ENCODE measurements at regions not wholly inside any gene's neighbourhood (a gene's known extent, or its start where the extent isn't known, plus 50 kb on each side); places are given as distances from the start of the nearest gene placed in this dataset.

GRCh38 chr9:26537211-26537610, 355.4 kb downstream of the CAAP1 start:
- Histone ChIP-seq H3K27me3 (no peaks in the 10 kb centered on the region), H3K4me1 (ENCODE audit: insufficient read depth) (no peaks in the 10 kb centered on the region), H3K36me3 (no peaks in the 10 kb centered on the region), H3K27ac (no peak overlapping the region), H3K9me3 (no peaks in the 10 kb centered on the region), H3K4me3 (no peak overlapping the region)
- intact Hi-C loops (cut with DNase I) = no loop called here
- 70 to 87% (median 74%) methylated on average over 4 of the region's 4 CpGs for WGBS, 3 donors
- no peak for DNase-seq
- TF ChIP-seq POLR2A (IDR thresholded peaks at IDR 0.05) = no peak
- TF ChIP-seq, protein P1, sequence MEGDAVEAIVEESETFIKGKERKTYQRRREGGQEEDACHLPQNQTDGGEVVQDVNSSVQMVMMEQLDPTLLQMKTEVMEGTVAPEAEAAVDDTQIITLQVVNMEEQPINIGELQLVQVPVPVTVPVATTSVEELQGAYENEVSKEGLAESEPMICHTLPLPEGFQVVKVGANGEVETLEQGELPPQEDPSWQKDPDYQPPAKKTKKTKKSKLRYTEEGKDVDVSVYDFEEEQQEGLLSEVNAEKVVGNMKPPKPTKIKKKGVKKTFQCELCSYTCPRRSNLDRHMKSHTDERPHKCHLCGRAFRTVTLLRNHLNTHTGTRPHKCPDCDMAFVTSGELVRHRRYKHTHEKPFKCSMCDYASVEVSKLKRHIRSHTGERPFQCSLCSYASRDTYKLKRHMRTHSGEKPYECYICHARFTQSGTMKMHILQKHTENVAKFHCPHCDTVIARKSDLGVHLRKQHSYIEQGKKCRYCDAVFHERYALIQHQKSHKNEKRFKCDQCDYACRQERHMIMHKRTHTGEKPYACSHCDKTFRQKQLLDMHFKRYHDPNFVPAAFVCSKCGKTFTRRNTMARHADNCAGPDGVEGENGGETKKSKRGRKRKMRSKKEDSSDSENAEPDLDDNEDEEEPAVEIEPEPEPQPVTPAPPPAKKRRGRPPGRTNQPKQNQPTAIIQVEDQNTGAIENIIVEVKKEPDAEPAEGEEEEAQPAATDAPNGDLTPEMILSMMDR (IDR thresholded peaks at IDR 0.05) = no peak
- no peak for TF ChIP-seq EP300 (IDR thresholded peaks at IDR 0.05)

DNA sequence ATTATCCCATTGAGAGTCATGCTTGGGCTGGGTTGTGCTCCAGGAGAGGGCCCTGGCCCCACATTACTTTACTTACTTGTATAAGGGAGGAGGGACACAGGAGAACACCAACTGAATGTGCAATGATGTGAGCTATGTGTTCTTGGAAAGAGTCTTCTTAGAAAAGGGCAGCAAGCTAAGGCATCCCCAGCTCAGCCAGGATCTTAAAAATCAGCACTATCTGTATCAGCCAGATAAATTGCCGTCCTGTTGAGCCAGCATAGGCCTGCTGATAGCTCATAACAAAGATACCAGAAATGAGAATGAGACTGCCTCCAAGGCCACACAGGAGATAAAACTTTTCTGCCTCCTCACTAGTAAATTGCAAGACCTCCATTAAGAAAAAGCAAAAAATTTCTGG, 357.5 kb downstream of the CAAP1 start:
- no peak for TF ChIP-seq POLR2A (IDR thresholded peaks at IDR 0.05)
- no peak for TF ChIP-seq EP300 (IDR thresholded peaks at IDR 0.05)
- TF ChIP-seq, protein P1 (IDR thresholded peaks at IDR 0.05) = no peak
- H3K27ac ChIP-seq = no peak overlapping the region
- no peaks in the 10 kb centered on the region for H3K4me1 ChIP-seq (ENCODE audit: insufficient read depth)
- no peaks in the 10 kb centered on the region for H3K9me3 ChIP-seq
- no peak for DNase-seq
- no peak overlapping the region for H3K4me3 ChIP-seq
- H3K27me3 ChIP-seq = no peaks in the 10 kb centered on the region
- H3K36me3 ChIP-seq = no peaks in the 10 kb centered on the region
- WGBS, 3 donors = 4 to 16% (median 12%) methylated on average over 1 of the region's 1 CpG
- intact Hi-C loops (cut with DNase I) = no loop called here

- TF ChIP-seq EP300 (IDR thresholded peaks at IDR 0.05) = no peak
- TF ChIP-seq POLR2A (IDR thresholded peaks at IDR 0.05) = no peak
- TF ChIP-seq, protein P1 (IDR thresholded peaks at IDR 0.05) = no peak
- WGBS, 3 donors = 87 to 96% (median 88%) methylated on average over 2 of the region's 2 CpGs
- H3K27me3 ChIP-seq = no peaks in the 10 kb centered on the region
- H3K9me3 ChIP-seq = no peaks in the 10 kb centered on the region
- no peak overlapping the region for H3K27ac ChIP-seq
- no peak overlapping the region for H3K4me3 ChIP-seq
- no peak for DNase-seq
- intact Hi-C loops (cut with DNase I) = no loop called here
- H3K36me3 ChIP-seq = no peaks in the 10 kb centered on the region
- H3K4me1 ChIP-seq (ENCODE audit: insufficient read depth) = no peaks in the 10 kb centered on the region
Measured at GRCh38 chr9:26530841-26531240, 361.8 kb downstream of the CAAP1 start.

- TF ChIP-seq POLR2A (IDR thresholded peaks at IDR 0.05) (no peak), EP300 (IDR thresholded peaks at IDR 0.05) (no peak)
- TF ChIP-seq, protein P1 (IDR thresholded peaks at IDR 0.05) = no peak
- H3K27ac ChIP-seq = no peak overlapping the region
- no peaks in the 10 kb centered on the region for H3K36me3 ChIP-seq
- no peaks in the 10 kb centered on the region for H3K27me3 ChIP-seq
- no peak for DNase-seq
- no peaks in the 10 kb centered on the region for H3K9me3 ChIP-seq
- no peak overlapping the region for H3K4me3 ChIP-seq
- no peaks in the 10 kb centered on the region for H3K4me1 ChIP-seq (ENCODE audit: insufficient read depth)
- WGBS, 3 donors = 88 to 95% (median 94%) methylated on average over 4 of the region's 4 CpGs
- intact Hi-C loops (cut with DNase I) = no loop called here
Measured at GRCh38 chr9:26527931-26528330, 364.7 kb downstream of the CAAP1 start.

DNA sequence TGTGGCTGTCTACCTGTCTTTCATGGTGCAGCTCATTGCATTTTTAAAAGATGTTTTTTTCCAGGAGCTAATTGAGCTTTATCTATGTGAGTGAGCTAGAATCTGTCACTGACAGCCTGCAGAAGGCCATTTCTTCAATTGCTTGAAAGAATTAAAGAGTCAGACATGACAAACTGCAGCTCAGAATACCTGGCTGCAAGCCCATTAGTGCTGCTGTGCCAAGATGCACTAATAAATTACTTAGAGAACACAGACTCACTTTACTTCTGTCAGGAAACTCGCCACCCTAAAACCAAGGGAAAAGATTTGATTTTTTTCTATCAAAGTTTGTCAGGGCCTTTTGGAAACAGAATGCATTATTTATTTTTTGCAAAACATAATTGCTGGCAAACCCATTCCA, 368.3 kb downstream of the CAAP1 start:
- no peaks in the 10 kb centered on the region for H3K9me3 ChIP-seq
- no peak overlapping the region for H3K4me3 ChIP-seq
- TF ChIP-seq, protein P1 (IDR thresholded peaks at IDR 0.05) = no peak
- no peak for TF ChIP-seq EP300 (IDR thresholded peaks at IDR 0.05)
- no peak for TF ChIP-seq POLR2A (IDR thresholded peaks at IDR 0.05)
- WGBS, 3 donors = 2 to 6% (median 3%) methylated on average over 1 of the region's 1 CpG
- no peaks in the 10 kb centered on the region for H3K4me1 ChIP-seq (ENCODE audit: insufficient read depth)
- H3K27ac ChIP-seq = no peak overlapping the region
- no peaks in the 10 kb centered on the region for H3K27me3 ChIP-seq
- intact Hi-C loops (cut with DNase I) = no loop called here
- no peak for DNase-seq
- H3K36me3 ChIP-seq = no peaks in the 10 kb centered on the region
